Heart right ventricle (tissue), 16 donors: ENCODE measurements at regions not wholly inside any gene's neighbourhood (a gene's known extent, or its start where the extent isn't known, plus 50 kb on each side); places are given as distances from the start of the nearest gene placed in this dataset.

Experiments
- ATAC-seq, 8 donors: fragments of 200-7000 bp; cut with Tn5 transposase; one replicate each; pipeline ENCODE4 v1.9.1; 2020; ENCODE audit warnings: mild to moderate bottlenecking in 8 of 8, moderate library complexity in 8 of 8, moderate number of reproducible peaks in 1 of 8
- DNase-seq, 2 donors: peaks; one replicate each; pipeline ENCODE4 v3.0.0-alpha.2; 2020
- H3K27ac ChIP-seq, 10 donors: fragments of 200-600 bp; sonication (generic) in 2 of 10; one replicate each; pipeline versions ENCODE4 v1.5.0 to v1.8.0; 2020 to 2022; ENCODE audit warnings: mild to moderate bottlenecking in 3 of 10
- H3K27me3 ChIP-seq, 7 donors: fragments of 200-600 bp; one replicate each; pipeline ENCODE4 v1.8.0; 2021 to 2022; ENCODE audit warnings: mild to moderate bottlenecking in 2 of 7
- H3K36me3 ChIP-seq, 9 donors: fragments of 200-600 bp; sonication (generic) in 1 of 9; one replicate each; pipeline versions ENCODE4 v1.5.0 to v1.8.0; 2020 to 2022; ENCODE audit warnings: mild to moderate bottlenecking in 2 of 9
- H3K4me1 ChIP-seq, 9 donors: fragments of 200-600 bp; sonication (generic) in 1 of 9; one replicate each; pipeline versions ENCODE4 v1.5.0 to v1.8.0; 2020 to 2022; ENCODE audit warnings: mild to moderate bottlenecking in 4 of 9
- H3K4me3 ChIP-seq, 10 donors: fragments of 200-600 bp; sonication (generic) in 2 of 10; one replicate each; pipeline versions ENCODE4 v1.5.0 to v1.8.0; 2020 to 2022; ENCODE audit warnings: mild to moderate bottlenecking in 7 of 10, moderate library complexity in 2 of 10
- H3K9me3 ChIP-seq, 11 donors: fragments of 200-600 bp in 10 of 11; sonication (generic) in 2 of 11; one replicate each; pipeline versions ENCODE4 v1.5.0 to v1.8.0; 2013 to 2022; ENCODE audit warnings: mild to moderate bottlenecking in 2 of 11, control low read depth in 1 of 11, moderate library complexity in 1 of 11
- WGBS, 2 donors: extraction: QIAGEN DNeasy Blood & Tissue Kit; methylation state at CpG; one replicate each; pipeline ENCODE4 v1.1.7; 2013; ENCODE audit warnings: inconsistent platforms in 1 of 2; 5-methylcytosine and 5-hydroxymethylcytosine counted together
- intact Hi-C, 10 donors: fragments of 100-400 bp; cut with DNase I; formaldehyde crosslinking; loops; one replicate each; pipeline versions ENCODE4 v1.11.1 to v1.14.2; 2022
- TF ChIP-seq, protein P1 (sequence below), 9 donors: fragments of 200-600 bp; sonication (generic) in 2 of 9; IDR thresholded peaks; one replicate each; pipeline versions ENCODE4 v1.5.0 to v1.8.0; 2021 to 2022; ENCODE audit warnings: antibody characterized with exemption in 9 of 9, mild to moderate bottlenecking in 5 of 9, moderate library complexity in 1 of 9
- donor health status: Arrhythmogenic right ventricular cardiomyopathy.
- donor health status: ischemic (EF 13 %, LVEDD 7.1; RV severe dilation, severe dysfunction).
- donor health status: healthy with polysubstance abuse.
- donor health status: DM: no; HTN: yes; CAD: no.
- donor health status: DM: no; HTN: no; CAD: no.
- donor health status: ischemic (EF 25% LVEDD 6.9; RV normal size, moderate dysfunction).
- donor health status: ischemic (EF 25% LVEDD 5.7; RV mildly dilated, moderate dysfunction).
- donor health status: healthy.
- donor health status: DM: yes; HTN: yes; CAD: no.
- donor health status: Ischemic cardiomyopathy.
- donor health status: ischemic (EF 35%, LVEDD 5.7; RV mildly dilated, moderate dysfunction).
- donor health status: nonischemic (EF 11% LVEDD 7.7; RV severe dilation, severe dysfunction).
- donor health status: DM: yes; HTN: yes; CAD: no.
- donor health status: PGD.
- donor health status: ischemic (EF 29% LVEDD 5.4; RV normal size, mild dysfunction).
- donor health status: nonischemic (EF 23%, LVEDD 6.1; RV moderate dilation, normal function).

- H3K27ac ChIP-seq: no peak overlapping the region
- intact Hi-C loops: no loop called here
- no peak overlapping the region for H3K4me3 ChIP-seq
- 93 to 94% methylated on average over 2 of the region's 2 CpGs for WGBS, 2 donors
- H3K9me3 ChIP-seq: no peaks in the 10 kb centered on the region
- H3K36me3 ChIP-seq: no peaks in the 10 kb centered on the region
- no peaks in the 10 kb centered on the region for H3K27me3 ChIP-seq
- ATAC-seq (no peak), DNase-seq (no peak)
- peaks cover 0 to 5% (median 0%) of the 10 kb centered on the region in 9 donors for H3K4me1 ChIP-seq
- TF ChIP-seq, protein P1, sequence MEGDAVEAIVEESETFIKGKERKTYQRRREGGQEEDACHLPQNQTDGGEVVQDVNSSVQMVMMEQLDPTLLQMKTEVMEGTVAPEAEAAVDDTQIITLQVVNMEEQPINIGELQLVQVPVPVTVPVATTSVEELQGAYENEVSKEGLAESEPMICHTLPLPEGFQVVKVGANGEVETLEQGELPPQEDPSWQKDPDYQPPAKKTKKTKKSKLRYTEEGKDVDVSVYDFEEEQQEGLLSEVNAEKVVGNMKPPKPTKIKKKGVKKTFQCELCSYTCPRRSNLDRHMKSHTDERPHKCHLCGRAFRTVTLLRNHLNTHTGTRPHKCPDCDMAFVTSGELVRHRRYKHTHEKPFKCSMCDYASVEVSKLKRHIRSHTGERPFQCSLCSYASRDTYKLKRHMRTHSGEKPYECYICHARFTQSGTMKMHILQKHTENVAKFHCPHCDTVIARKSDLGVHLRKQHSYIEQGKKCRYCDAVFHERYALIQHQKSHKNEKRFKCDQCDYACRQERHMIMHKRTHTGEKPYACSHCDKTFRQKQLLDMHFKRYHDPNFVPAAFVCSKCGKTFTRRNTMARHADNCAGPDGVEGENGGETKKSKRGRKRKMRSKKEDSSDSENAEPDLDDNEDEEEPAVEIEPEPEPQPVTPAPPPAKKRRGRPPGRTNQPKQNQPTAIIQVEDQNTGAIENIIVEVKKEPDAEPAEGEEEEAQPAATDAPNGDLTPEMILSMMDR (IDR thresholded peaks at IDR 0.05): no peak
These were observed 331.9 kb downstream of the SHQ1 start for GRCh38 chr3:72516361-72516760.

DNA sequence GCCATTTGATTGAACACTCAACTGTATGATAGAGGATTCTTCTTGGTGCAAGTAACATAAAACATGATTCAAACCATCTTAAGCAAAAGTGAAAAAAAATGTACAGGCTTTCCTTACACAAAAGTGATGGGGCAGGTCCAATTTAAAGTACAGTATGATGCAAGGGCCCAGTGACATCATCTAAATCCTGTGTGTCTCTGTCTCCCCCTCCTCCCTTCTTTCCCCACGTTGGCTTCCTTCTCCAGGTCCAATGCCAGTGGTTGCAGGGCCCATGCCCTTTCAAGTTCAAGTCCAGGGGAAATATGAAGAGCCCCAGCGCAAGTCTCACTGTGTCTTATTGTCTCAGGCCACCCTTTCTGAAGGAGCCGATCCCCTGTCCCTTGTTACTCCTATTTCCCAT, 332.3 kb downstream of the SHQ1 start:
- Histone ChIP-seq H3K9me3 (no peaks in the 10 kb centered on the region), H3K27ac (no peak overlapping the region), H3K36me3 (no peaks in the 10 kb centered on the region), H3K27me3 (no peaks in the 10 kb centered on the region), H3K4me3 (no peak overlapping the region), H3K4me1 (peaks cover 0 to 5% (median 0%) of the 10 kb centered on the region in 9 donors)
- DNase-seq: no peak
- intact Hi-C loops: no loop called here
- TF ChIP-seq, protein P1 (IDR thresholded peaks at IDR 0.05): no peak
- ATAC-seq: no peak
- WGBS, 2 donors: 89 to 90% methylated on average over 3 of the region's 3 CpGs

DNA sequence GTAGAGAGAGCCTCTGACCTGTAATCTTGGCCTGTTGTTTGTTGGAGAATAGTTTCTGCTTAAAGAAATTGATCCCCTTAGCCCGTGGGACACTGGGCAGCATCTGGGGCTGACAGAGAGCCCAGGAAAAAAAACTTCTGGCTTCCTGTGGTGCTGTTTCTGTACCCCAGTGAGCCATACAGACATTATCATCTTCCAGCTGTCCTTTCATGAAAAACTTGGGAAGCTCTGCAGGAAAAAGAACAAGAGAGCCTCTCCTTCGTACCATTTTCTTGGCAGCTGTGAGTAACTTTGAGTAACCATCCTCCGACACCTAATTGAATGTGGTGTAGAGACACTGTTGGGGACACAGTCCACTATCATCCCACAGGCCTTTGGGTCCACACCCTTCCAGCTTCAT, 333.0 kb downstream of the SHQ1 start:
- no peak for DNase-seq
- H3K9me3 ChIP-seq: no peaks in the 10 kb centered on the region
- peaks cover 0 to 5% (median 0%) of the 10 kb centered on the region in 9 donors for H3K4me1 ChIP-seq
- H3K27me3 ChIP-seq: no peaks in the 10 kb centered on the region
- H3K36me3 ChIP-seq: no peaks in the 10 kb centered on the region
- H3K27ac ChIP-seq: no peak overlapping the region
- ATAC-seq: no peak
- intact Hi-C loops: no loop called here
- H3K4me3 ChIP-seq: no peak overlapping the region
- 76 to 77% methylated on average over 3 of the region's 3 CpGs for WGBS, 2 donors
- TF ChIP-seq, protein P1 (IDR thresholded peaks at IDR 0.05): no peak

DNA sequence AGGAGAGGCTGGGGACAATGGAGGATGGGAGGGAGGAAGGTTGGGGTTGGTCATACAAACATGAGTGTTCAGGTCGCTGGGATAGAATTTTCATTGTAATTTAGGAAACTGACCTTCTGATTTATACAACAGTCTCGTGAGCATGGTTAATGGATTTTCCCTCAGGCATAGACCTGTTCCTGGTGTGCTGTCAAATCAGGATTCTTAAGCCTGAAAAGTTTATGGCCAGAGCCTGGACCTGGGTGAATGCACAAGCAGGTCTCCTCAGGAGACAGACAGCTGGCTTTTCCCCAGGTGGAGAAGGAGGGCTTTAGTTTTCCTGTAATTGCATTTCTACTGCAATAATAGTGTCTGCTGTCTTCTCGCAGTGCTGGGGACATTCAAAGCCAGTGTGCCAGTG, 338.0 kb downstream of the SHQ1 start:
- no peak overlapping the region for H3K4me3 ChIP-seq
- ATAC-seq (no peak), DNase-seq (no peak)
- intact Hi-C loops: no loop called here
- H3K9me3 ChIP-seq: no peaks in the 10 kb centered on the region
- no peak overlapping the region for H3K27ac ChIP-seq
- H3K36me3 ChIP-seq: no peaks in the 10 kb centered on the region
- WGBS, 2 donors: 74 to 83% methylated on average over 3 of the region's 3 CpGs
- H3K4me1 ChIP-seq: no peaks in the 10 kb centered on the region
- peaks cover 0 to 5% (median 0%) of the 10 kb centered on the region in 7 donors for H3K27me3 ChIP-seq
- TF ChIP-seq, protein P1 (IDR thresholded peaks at IDR 0.05): no peak
